GM12875 (cell line): ENCODE measurements at regions not wholly inside any gene's neighbourhood (a gene's known extent, or its start where the extent isn't known, plus 50 kb on each side); places are given as distances from the start of the nearest gene placed in this dataset.
"Not testable (repeated sequence)": the region's sequence is repeated elsewhere in the genome, so short reads cannot be mapped to it uniquely, and the experiment has no call there.

ENCODE experiments used
- H3K4me3 ChIP-seq: one replicate; pipeline ENCODE4 v1.5.1; 2011; ENCODE audit warnings: low read depth, low read length, control low read depth
- CTCF ChIP-seq: IDR thresholded peaks from 2 replicates; pipeline ENCODE4 v1.5.1; 2011; ENCODE audit warnings: low read depth, mild to moderate bottlenecking, control low read depth, inconsistent platforms, low read length, moderate library complexity, borderline replicate concordance; ENCODE audit not compliant: insufficient read depth

- no peak overlapping the region for H3K4me3 ChIP-seq
- no peak for TF ChIP-seq CTCF
These were observed 247.1 kb upstream of the PITX2 start for GRCh38 chr4:110869862-110870572.

GRCh38 chr4:110876214-110876613, 253.3 kb upstream of the PITX2 start:
- not testable (repeated sequence) for H3K4me3 ChIP-seq

GRCh38 chr4:110876866-110877265, 254.0 kb upstream of the PITX2 start:
- no peak for TF ChIP-seq CTCF
- no peak overlapping the region for H3K4me3 ChIP-seq

GRCh38 chr4:110877778-110878370, 255.0 kb upstream of the PITX2 start:
- TF ChIP-seq CTCF, result no peak
- H3K4me3 ChIP-seq, result no peak overlapping the region

GRCh38 chr4:110878413-110878812, 255.5 kb upstream of the PITX2 start:
- H3K4me3 ChIP-seq, result no peak overlapping the region
- TF ChIP-seq CTCF, result no peak

- no peak for TF ChIP-seq CTCF
- H3K4me3 ChIP-seq, result no peak overlapping the region
These were observed 256.1 kb upstream of the PITX2 start for GRCh38 chr4:110878956-110879355.

- no peak for TF ChIP-seq CTCF
- H3K4me3 ChIP-seq, result no peak overlapping the region
These were observed 263.4 kb upstream of the PITX2 start for GRCh38 chr4:110886270-110886669.
